ENCODE measurements at regions not wholly inside any gene's neighbourhood (a gene's known extent, or its start where the extent isn't known, plus 50 kb on each side); places are given as distances from the start of the nearest gene placed in this dataset.
"Not testable (repeated sequence)": the region's sequence is repeated elsewhere in the genome, so short reads cannot be mapped to it uniquely, and the experiment has no call there.

DNA sequence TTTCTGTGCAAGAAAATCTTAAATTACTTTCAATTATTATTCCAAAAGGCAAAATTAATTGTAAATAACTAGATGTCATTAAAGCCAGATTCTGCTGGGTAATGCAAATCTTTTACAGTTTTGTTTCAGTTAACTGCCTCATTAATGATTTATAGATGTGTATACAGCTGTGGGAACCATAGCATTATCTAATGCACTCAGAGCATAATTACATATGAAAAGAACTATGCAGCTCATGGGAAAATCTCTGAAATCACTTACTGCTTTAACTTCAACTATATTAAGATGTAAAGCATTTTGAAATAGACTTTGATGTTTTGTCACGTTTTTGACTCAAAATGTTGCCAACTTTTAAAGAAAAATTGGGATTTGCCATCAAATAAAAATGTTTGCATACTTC is 630.3 kb upstream of the KLHL4 start:
- DNase-seq (ENCODE audit: extremely low read depth, low read depth) = no peak

DNA sequence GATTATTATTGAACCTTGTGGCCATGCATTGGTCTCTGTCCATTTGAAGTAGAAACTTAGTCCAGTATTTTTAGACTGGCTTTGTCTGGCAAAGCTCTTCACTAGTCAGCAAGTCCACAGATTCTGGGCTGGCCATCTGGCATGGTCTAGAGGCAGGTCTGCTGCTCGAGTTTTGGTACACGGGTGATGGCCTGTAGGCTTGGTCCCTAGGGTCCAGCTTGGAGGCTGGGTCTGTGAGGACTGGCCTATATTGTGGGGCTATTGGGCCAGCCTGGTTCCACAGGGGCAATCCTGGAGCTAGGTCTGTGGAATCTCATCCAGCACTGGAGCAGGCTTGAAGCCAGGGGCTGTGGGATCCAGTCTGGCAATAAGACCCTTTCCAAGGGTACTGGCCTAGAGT is 607.6 kb upstream of the KLHL4 start:
- no peak for DNase-seq (ENCODE audit: extremely low read depth, low read depth)

- DNase-seq (ENCODE audit: extremely low read depth, low read depth) = no peak
Measured at GRCh38 chrX:86910602-86911311, 606.8 kb upstream of the KLHL4 start.

- DNase-seq (ENCODE audit: extremely low read depth, low read depth) = no peak
Measured at GRCh38 chrX:86914569-86914968, 603.0 kb upstream of the KLHL4 start.

- DNase-seq (ENCODE audit: extremely low read depth, low read depth) = no peak
Measured at GRCh38 chrX:86917959-86918358, 599.6 kb upstream of the KLHL4 start.

GRCh38 chrX:86930419-86930818 is 587.2 kb upstream of the KLHL4 start:
- no peak for DNase-seq (ENCODE audit: extremely low read depth, low read depth)

- DNase-seq (ENCODE audit: extremely low read depth, low read depth) = no peak
Measured at GRCh38 chrX:86935988-86936387, 581.6 kb upstream of the KLHL4 start.

GRCh38 chrX:86946569-86946968 is 571.0 kb upstream of the KLHL4 start:
- peak; percentile 17 for DNase-seq (ENCODE audit: extremely low read depth, low read depth)

DNA sequence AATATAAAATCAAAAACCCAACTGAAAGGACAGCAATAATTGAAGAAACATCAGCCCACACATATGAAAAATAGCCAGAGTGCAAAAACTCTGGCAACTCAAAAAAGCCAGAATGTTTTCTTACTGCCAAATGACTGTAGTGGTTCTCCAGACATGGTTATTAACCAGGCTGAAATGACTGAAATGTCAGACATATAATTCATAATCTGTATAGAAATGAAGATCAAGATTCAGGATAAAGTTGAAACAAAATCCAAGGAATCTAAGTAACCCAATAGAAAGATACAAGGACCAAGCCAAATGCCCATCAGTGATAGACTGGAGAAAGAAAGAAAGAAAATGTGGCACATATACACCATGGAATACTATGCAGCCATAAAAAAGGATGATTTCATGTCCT is 553.3 kb upstream of the KLHL4 start:
- DNase-seq (ENCODE audit: extremely low read depth, low read depth) = no peak

DNA sequence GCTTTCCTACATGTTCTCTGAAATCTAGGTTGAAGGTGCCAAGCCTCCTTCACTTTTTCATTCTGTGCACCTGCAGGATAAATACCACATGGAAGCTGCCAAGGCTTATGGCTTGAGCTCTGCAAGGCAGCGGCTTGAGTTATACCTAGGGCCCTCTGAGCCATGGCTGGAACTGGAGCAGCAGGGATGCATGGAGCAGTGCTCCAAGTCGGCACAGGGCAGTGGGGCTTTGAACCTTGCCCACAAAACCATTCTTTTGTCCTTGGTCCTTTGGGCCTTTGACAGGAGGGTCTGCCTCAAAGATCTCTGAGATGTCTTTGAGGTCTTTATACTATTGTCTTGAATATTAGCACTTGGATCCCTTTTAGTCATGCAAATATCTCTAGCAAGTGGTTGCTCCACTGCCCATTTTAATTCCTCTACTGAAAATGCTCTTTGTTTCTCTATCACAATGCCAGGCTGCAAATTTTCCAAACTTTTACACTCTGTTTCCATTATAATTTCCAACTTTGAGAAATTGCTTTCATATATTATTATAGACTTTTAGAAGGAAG is 536.2 kb upstream of the KLHL4 start:
- DNase-seq (ENCODE audit: extremely low read depth, low read depth) = no peak

DNA sequence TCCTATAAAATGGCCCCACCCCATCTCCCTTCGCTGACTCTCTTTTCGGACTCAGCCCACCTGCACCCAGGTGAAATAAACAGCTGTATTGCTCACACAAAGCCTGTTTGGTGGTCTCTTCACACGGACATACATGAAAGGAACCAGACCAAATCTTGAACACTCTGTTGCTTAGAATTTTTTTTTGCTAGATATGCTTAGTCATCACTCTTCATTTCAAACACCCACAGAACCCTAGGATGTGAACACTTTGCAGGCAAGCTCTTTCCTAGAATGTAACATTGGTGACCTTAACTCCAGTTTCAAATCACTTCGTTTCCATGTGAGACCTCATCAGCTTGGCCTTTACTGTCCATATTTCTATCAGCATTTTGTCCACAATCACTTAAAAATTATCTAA is 530.3 kb upstream of the KLHL4 start:
- DNase-seq (ENCODE audit: extremely low read depth, low read depth) = not testable (repeated sequence)

DNA sequence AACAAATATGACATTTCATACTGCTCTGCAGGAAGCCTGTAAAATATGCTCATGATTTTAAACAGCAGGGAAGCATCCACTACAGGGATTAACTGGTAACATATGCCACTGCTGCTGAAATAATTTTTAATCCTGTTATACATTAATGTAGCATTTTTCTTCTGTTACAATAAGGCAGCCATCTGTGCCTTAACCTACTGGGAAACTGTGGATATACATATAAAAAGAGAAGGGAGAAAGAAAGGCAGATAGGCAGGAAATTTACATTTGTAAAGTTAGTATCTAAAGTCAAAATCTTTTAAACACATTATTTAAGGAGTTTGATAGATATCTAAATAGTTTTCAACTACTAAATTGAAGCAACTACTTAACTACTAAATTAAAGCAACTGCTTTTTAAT is 514.6 kb upstream of the KLHL4 start:
- DNase-seq (ENCODE audit: extremely low read depth, low read depth) = no peak

DNA sequence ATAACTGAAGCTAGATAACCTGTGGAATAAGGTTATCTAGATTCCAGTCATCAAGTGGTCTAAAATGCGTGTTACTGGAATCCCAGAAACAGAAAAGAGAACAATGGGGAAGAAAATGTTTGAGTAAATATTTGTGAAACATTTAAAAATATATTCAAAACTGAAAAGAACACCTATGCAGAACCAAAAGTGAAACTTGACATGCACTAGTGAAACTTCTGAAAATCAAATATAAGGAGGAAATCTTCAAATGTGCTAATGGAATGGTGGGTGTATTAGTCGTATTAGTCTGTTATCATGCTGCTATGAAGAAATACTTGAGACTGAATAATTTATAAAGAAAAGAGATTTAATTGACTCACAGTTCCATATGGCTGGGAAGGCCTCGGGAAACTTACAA is 512.4 kb upstream of the KLHL4 start:
- no peak for DNase-seq (ENCODE audit: extremely low read depth, low read depth)

GRCh38 chrX:87005885-87006284 is 511.7 kb upstream of the KLHL4 start:
- no peak for DNase-seq (ENCODE audit: extremely low read depth, low read depth)

DNA sequence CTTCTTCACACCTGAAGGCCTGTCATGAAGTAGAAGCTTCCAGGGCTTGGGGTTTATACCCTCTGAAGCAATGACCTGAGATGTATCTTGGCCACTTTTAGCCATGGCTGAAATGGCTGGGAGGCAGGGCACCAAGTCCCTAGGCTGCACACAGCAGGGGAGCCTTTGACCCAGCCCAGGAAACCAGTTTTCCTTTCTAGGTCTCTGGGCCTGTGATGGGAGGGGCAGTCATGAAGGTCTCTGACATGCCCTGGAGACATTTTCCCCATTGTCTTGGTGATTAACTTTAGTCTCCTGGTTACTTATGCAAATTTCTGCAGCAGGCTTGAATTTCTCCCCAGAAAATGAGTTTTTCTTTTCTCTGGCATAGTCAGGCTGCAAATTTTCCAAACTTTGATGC is 511.0 kb upstream of the KLHL4 start:
- no peak for DNase-seq (ENCODE audit: extremely low read depth, low read depth)

GRCh38 chrX:87017210-87017609 is 500.4 kb upstream of the KLHL4 start:
- no peak for DNase-seq (ENCODE audit: extremely low read depth, low read depth)

DNA sequence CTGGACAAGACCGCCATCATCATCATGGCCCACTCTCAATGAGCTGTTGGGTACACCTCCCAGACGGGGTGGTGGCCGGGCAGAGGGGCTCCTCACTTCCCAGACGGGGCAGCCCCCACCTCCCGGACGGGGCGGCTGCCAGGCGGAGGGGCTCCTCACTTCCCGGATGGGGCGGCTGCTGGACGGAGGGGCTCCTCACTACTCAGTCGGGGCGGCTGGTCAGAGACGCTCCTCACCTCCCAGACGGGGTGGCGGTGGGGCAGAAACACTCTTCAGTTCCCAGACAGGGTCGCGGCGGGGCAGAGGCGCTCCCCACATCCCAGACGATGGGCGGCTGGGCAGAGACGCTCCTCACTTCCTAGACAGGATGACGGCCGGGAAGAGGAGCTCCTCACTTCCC is 484.5 kb upstream of the KLHL4 start:
- DNase-seq (ENCODE audit: extremely low read depth, low read depth) = not testable (repeated sequence)

DNA sequence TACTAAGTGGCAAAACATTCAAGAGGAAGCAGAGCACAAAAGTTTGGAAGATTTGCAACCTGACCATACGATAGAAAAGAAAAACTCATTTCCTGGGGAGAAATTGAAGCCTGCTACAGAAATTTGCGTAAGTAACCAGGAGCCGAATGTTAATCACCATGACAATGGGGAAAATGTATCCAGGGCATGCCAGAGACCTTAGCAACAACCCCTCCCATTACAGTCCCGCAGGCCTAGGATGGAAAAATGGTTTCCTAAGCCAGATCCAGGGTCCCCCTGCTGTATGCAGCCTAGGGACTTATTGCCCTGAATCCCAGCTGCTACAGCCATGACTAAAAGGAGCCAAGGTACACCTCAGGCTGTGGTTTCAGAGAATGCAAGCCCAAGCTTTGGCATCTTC is 472.2 kb upstream of the KLHL4 start:
- DNase-seq (ENCODE audit: extremely low read depth, low read depth) = no peak

GRCh38 chrX:87049567-87049966 is 468.0 kb upstream of the KLHL4 start:
- no peak for DNase-seq (ENCODE audit: extremely low read depth, low read depth)

DNA sequence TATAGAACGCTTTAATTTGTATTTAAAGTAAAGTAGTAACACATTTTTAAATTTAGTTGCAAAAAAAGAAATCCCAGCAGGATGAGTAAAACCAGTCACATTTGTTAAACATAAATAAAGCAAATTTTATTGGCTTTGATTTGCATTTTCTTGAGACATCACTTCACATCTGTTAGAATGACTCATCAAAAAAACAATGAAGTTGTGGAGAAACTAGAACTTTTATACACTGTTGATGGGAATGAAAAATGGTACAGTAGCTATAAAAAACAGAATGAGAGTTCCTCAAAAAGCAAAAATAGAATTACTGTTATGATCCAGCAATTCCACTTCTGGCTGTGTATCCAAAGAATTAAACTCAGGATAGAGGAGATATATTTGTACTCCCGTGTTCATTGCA is 454.0 kb upstream of the KLHL4 start:
- DNase-seq (ENCODE audit: extremely low read depth, low read depth) = no peak

- DNase-seq (ENCODE audit: extremely low read depth, low read depth) = no peak
Measured at GRCh38 chrX:87064502-87064901, 453.1 kb upstream of the KLHL4 start.

DNA sequence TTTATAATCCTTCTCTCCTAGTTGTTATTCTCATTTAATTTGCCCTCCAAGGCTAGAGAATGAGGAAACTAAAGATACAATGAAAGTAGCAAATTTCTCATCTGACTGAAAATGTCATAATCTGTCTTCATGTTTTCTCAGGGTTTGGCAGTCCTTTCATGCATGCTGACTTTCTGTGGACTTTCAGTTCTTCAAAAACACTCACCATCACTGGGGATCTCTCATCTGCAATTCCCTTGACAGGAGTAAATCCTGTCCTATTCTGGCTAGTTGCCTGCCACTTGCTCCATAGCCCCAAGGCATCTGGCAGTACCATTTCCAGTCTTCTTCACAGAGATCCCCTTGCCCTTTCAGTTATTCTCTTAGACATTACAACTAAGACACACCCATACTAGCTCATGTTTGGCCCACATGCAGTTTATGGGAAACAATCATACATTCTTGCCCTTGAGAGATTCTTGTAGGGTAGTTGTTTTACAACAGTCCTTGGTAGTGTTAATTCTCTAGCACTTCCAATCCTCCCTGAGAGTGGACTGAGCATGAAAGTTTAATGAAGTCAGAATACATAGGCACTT is 449.7 kb upstream of the KLHL4 start:
- DNase-seq (ENCODE audit: extremely low read depth, low read depth) = no peak

DNA sequence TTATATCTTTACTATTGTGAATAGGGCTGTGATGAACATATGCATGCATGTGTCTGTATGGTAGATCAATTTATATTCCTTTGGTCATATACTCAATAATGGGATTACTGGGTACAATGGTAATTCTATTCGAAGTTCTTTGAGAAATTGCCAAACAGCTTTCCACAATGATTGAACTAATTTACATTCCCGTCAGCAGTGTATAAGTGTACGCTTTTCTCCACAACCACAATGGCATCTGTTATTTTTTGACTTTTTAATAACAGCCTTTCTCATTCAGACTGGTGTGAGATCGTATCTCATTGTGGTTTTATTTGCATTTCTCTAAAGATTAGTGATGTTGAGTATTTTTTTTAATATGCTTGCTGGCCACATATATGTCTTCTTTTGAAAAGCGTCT is 439.4 kb upstream of the KLHL4 start:
- DNase-seq (ENCODE audit: extremely low read depth, low read depth) = no peak

Measured in NCI-H460 (cell line).